IMR-90 (cell line): ENCODE measurements at regions not wholly inside any gene's neighbourhood (a gene's known extent, or its start where the extent isn't known, plus 50 kb on each side); places are given as distances from the start of the nearest gene placed in this dataset.

Experiments used
- ATAC-seq: fragments of 200-7000 bp; cut with Tn5 transposase; 2 replicates; pipeline ENCODE4 v1.9.1; 2020; ENCODE audit warnings: low read depth, mild to moderate bottlenecking, moderate library complexity
- BruUV-seq: library from RNA; stranded (reverse); fragments of 400-500 nt; replicated peaks from 2 replicates; lab custom pipeline; 2021; lab: Mats Ljungman, UMichigan
- CTCF ChIA-PET: fragments of 300-600 bp; formaldehyde crosslinking; extraction: SDS; loops from one replicate; lab custom pipeline; 2021; ENCODE audit warnings: antibody characterized with exemption; lab: Yijun Ruan, JAX
- POLR2A ChIA-PET: fragments of 300-600 bp; sonication (Branson Sonifier 250); formaldehyde crosslinking; loops from one replicate; lab custom pipeline; 2022; ENCODE audit warnings: antibody characterized with exemption; ENCODE audit not compliant: unreplicated experiment; lab: Charles Lee
- DNase-seq: peaks from one replicate; pipeline ENCODE4 v3.0.0; 2013
- H2AFZ ChIP-seq: replicated peaks from 2 replicates; pipeline ENCODE3; 2013; ENCODE audit warnings: low read length, mild to moderate bottlenecking; ENCODE audit not compliant: poor library complexity
- H2AK5ac ChIP-seq: 2 replicates; pipeline ENCODE4 v1.6.1; 2013; ENCODE audit warnings: low read depth, low read length, inconsistent platforms
- H2AK9ac ChIP-seq: replicated peaks from 2 replicates; pipeline ENCODE3; 2013; ENCODE audit warnings: mild to moderate bottlenecking, low read depth, low read length, moderate library complexity; ENCODE audit not compliant: poor library complexity
- H2BK120ac ChIP-seq: 2 replicates; pipeline ENCODE4 v1.6.1; 2013; ENCODE audit warnings: low read depth, low read length, inconsistent platforms
- H2BK15ac ChIP-seq: 3 replicates; pipeline ENCODE4 v1.6.1; 2013; ENCODE audit warnings: low read depth, low read length, inconsistent platforms
- H2BK20ac ChIP-seq: 2 replicates; pipeline ENCODE4 v1.6.1; 2013; ENCODE audit warnings: low read depth, mild to moderate bottlenecking, inconsistent platforms, low read length, moderate library complexity
- H2BK5ac ChIP-seq: 2 replicates; pipeline ENCODE4 v1.6.1; 2013; ENCODE audit warnings: mild to moderate bottlenecking, low read depth, low read length, inconsistent platforms; ENCODE audit not compliant: poor library complexity, severe bottlenecking
- H3K14ac ChIP-seq: replicated peaks from 2 replicates; pipeline ENCODE4 v1.6.1; 2013; ENCODE audit warnings: low read depth, low read length, inconsistent platforms
- H3K18ac ChIP-seq: 2 replicates; pipeline ENCODE4 v1.6.1; 2013; ENCODE audit warnings: low read depth, low read length, control low read depth
- H3K23ac ChIP-seq: 2 replicates; pipeline ENCODE4 v1.6.1; 2013; ENCODE audit warnings: low read depth, low read length, inconsistent platforms
- H3K27ac ChIP-seq: 2 replicates; pipeline ENCODE4 v1.5.1; 2013; ENCODE audit warnings: mild to moderate bottlenecking, control low read depth, low read length; ENCODE audit not compliant: insufficient read depth
- H3K27me3 ChIP-seq: 2 replicates; pipeline ENCODE4 v1.6.1; 2013; ENCODE audit warnings: low read length; ENCODE audit not compliant: control insufficient read depth, insufficient read depth
- H3K36me3 ChIP-seq: 2 replicates; pipeline ENCODE4 v1.6.1; 2013; ENCODE audit warnings: low read length, mixed read lengths; ENCODE audit not compliant: control insufficient read depth, insufficient read depth
- H3K4ac ChIP-seq: 2 replicates; pipeline ENCODE4 v1.6.1; 2013; ENCODE audit warnings: low read depth, low read length, inconsistent platforms
- H3K4me1 ChIP-seq: 2 replicates; pipeline ENCODE4 v1.6.1; 2013; ENCODE audit warnings: low read length, mixed read lengths; ENCODE audit not compliant: control insufficient read depth, insufficient read depth
- H3K4me2 ChIP-seq: 2 replicates; pipeline ENCODE4 v1.6.1; 2013; ENCODE audit warnings: low read depth, mild to moderate bottlenecking, control low read depth, low read length, moderate library complexity
- H3K4me3 ChIP-seq: 2 replicates; pipeline ENCODE4 v1.5.1; 2013; ENCODE audit warnings: low read depth, mild to moderate bottlenecking, control low read depth, low read length, moderate library complexity; ENCODE audit not compliant: insufficient read depth
- H3K56ac ChIP-seq: 2 replicates; pipeline ENCODE4 v1.6.1; 2013; ENCODE audit warnings: low read length, inconsistent platforms; ENCODE audit not compliant: insufficient read depth; ENCODE audit errors: extremely low read depth
- H3K79me1 ChIP-seq, 2 experiments: 2 replicates each; pipeline ENCODE4 v1.6.1; 2013; ENCODE audit warnings: low read length in 2 of 2, inconsistent platforms in 1 of 2, low read depth in 1 of 2
- H3K9ac ChIP-seq: 2 replicates; pipeline ENCODE4 v1.6.1; 2013; ENCODE audit warnings: low read depth, low read length, control low read depth
- H3K9me1 ChIP-seq: 2 replicates; pipeline ENCODE4 v1.6.1; 2013; ENCODE audit warnings: low read length, inconsistent platforms; ENCODE audit not compliant: insufficient read depth
- H3K9me3 ChIP-seq: 2 replicates; pipeline ENCODE4 v1.6.1; 2013; ENCODE audit warnings: low read length; ENCODE audit not compliant: control insufficient read depth, insufficient read depth
- H4K20me1 ChIP-seq: 2 replicates; pipeline ENCODE4 v1.6.1; 2013; ENCODE audit warnings: low read length, inconsistent platforms; ENCODE audit not compliant: insufficient read depth
- H4K5ac ChIP-seq: 2 replicates; pipeline ENCODE4 v1.6.1; 2013; ENCODE audit warnings: mild to moderate bottlenecking, low read depth, low read length, control low read depth
- H4K8ac ChIP-seq, 2 experiments: 2 replicates each; pipeline ENCODE4 v1.6.1; 2013; ENCODE audit warnings: low read depth in 2 of 2, low read length in 2 of 2, control low read depth in 1 of 2, inconsistent platforms in 1 of 2
- H4K91ac ChIP-seq: 2 replicates; pipeline ENCODE4 v1.6.1; 2013; ENCODE audit warnings: low read depth, low read length, inconsistent platforms; ENCODE audit not compliant: insufficient read depth
- MAFK ChIP-seq: IDR thresholded peaks from 2 replicates; pipeline ENCODE4 v1.6.1; 2012; ENCODE audit warnings: low read depth, low read length, improper control_type of control experiment
- POLR2A ChIP-seq: IDR thresholded peaks from 2 replicates; pipeline ENCODE4 v1.6.1; 2012; ENCODE audit warnings: mild to moderate bottlenecking, low read depth, low read length
- WGBS, 2 experiments: methylation state at CpG; one replicate each; pipeline versions ENCODE4 v1.1.5 to v1.1.7; 2013; ENCODE audit warnings: missing lambda C conversion rate in 2 of 2; ENCODE audit not compliant: insufficient read length in 1 of 2; ENCODE audit errors: extremely low coverage in 2 of 2; 5-methylcytosine and 5-hydroxymethylcytosine counted together
- dilution Hi-C: fragments of 300-500 bp; cut with HindIII; formaldehyde crosslinking; loops from one replicate; pipeline ENCODE4 v1.14.3; 2018; ENCODE audit warnings: low sequenced_read_pairs; ENCODE audit not compliant: unreplicated experiment
- in situ Hi-C: fragments of 300-500 bp; cut with MboI; formaldehyde crosslinking; loops from 3 replicates; pipeline ENCODE4 v1.14.3; 2019; ENCODE audit warnings: low sequenced_read_pairs, inconsistent platforms, mixed read lengths
- intact Hi-C: fragments of 100-400 bp; cut with micrococcal nuclease; formaldehyde crosslinking; loops from 2 replicates; pipeline ENCODE4 v1.10.0; 2022

DNA sequence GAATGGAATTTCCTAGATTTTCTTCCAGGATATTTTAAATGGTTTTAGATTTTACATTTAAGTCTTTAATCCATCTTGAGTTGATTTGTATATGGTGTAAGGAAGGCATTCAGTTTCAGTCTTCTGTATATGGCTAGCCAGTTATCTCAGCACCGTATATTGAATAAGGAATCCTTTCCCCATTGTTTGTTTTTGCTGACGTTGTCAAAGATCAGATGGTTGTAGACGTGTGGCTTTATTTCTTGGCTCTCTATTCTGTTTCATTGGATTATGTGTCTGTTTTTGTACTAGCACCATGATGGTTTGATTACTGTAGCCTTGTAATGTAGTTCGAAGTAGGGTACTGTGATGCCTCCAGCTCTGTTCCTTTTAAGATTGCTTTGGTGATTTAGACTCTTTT, 325.7 kb upstream of the EPHA6 start:
- Histone ChIP-seq H3K9ac (no peak overlapping the region), H3K79me1 (no peaks in the 10 kb centered on the region), H3K14ac (no peak overlapping the region), H4K5ac (no peak overlapping the region), H3K23ac (no peak overlapping the region), H2BK120ac (no peak overlapping the region), H3K27me3 (no peaks in the 10 kb centered on the region), H3K4me2 (no peak overlapping the region), H3K36me3 (no peaks in the 10 kb centered on the region), H3K4ac (no peak overlapping the region), H2BK20ac (no peak overlapping the region), H3K18ac (no peak overlapping the region), H2AK9ac (no peak overlapping the region), H3K4me1 (no peaks in the 10 kb centered on the region), H3K56ac (no peak overlapping the region), H3K4me3 (no peak overlapping the region), H2BK5ac (no peak overlapping the region), H3K27ac (no peak overlapping the region), H3K9me1 (no peaks in the 10 kb centered on the region), H4K8ac (no peak overlapping the region), H2AK5ac (no peak overlapping the region), H2AFZ (no peak overlapping the region), H4K20me1 (no peaks in the 10 kb centered on the region), H4K91ac (no peak overlapping the region), H2BK15ac (no peak overlapping the region), H3K9me3 (peaks cover 6% of the 10 kb centered on the region)
- BruUV-seq = no TSS peak
- in situ Hi-C loops (no loop called here), intact Hi-C loops (no loop called here), dilution Hi-C loops (no loop called here)
- POLR2A ChIA-PET = no interaction called here
- no CpG with 5 or more reads among the region's 4 CpGs for WGBS, 2 experiments
- ATAC-seq = no peak
- DNase-seq = no peak
- CTCF ChIA-PET = no interaction called here
- TF ChIP-seq POLR2A (no peak), MAFK (peak; percentile 54)
